ENCODE measurements at regions not wholly inside any gene's neighbourhood (a gene's known extent, or its start where the extent isn't known, plus 50 kb on each side); places are given as distances from the start of the nearest gene placed in this dataset.

GRCh38 chr5:173423452-173424117, 95.4 kb upstream of the STC2 start:
- no peak for TF ChIP-seq POLR2A (IDR thresholded peaks at IDR 0.05)
- no peak for TF ChIP-seq CTCF (IDR thresholded peaks at IDR 0.05)
